Activated naive CD4-positive, alpha-beta T cell treated with anti-CD3 and anti-CD28 coated beads, Interleukin-2, amount 10 ng/mL, durations not matched to agents 7 days and 5 days (primary cell): ENCODE measurements at regions not wholly inside any gene's neighbourhood (a gene's known extent, or its start where the extent isn't known, plus 50 kb on each side); places are given as distances from the start of the nearest gene placed in this dataset.
"Not testable (repeated sequence)": the region's sequence is repeated elsewhere in the genome, so short reads cannot be mapped to it uniquely, and the experiment has no call there.

Experiments
- CTCF ChIA-PET: fragments of 350-600 bp; sonication (Branson Sonifier 250); formaldehyde crosslinking; loops from one replicate; lab custom pipeline; 2021; ENCODE audit warnings: antibody characterized with exemption; lab: Charles Lee
- DNase-seq: peaks from one replicate; pipeline ENCODE4 v3.0.0-alpha.2; 2020
- H3K27ac Mint-ChIP-seq: one replicate; pipeline ENCODE4 v1.8.0; 2021; ENCODE audit warnings: mild to moderate bottlenecking, moderate library complexity, mixed read lengths
- H3K27me3 Mint-ChIP-seq: one replicate; pipeline ENCODE4 v1.8.0; 2021; ENCODE audit warnings: mild to moderate bottlenecking, mixed read lengths
- H3K36me3 Mint-ChIP-seq: one replicate; pipeline ENCODE4 v1.8.0; 2021; ENCODE audit warnings: mixed read lengths
- H3K4me1 Mint-ChIP-seq: one replicate; pipeline ENCODE4 v1.8.0; 2021; ENCODE audit warnings: mixed read lengths
- H3K4me3 Mint-ChIP-seq: one replicate; pipeline ENCODE4 v1.8.0; 2021; ENCODE audit warnings: mild to moderate bottlenecking, moderate library complexity, mixed read lengths
- H3K9me3 Mint-ChIP-seq: one replicate; pipeline ENCODE4 v1.8.0; 2021; ENCODE audit warnings: mixed read lengths

DNA sequence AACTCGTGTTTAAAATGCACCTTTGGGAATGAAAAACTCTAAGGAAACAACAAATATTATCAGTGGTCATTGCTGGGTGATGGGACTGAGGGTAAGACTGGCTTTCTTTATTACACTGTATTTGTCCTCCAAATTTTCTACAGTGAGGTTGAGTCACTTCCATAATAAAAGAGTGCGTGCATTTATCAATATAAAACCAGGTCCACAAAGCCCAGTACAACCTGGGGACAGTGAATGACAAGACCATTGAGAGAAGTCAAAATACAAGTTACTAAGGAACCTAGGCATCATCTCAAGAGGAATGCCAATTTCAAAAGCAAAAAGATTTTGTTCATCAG lies 76.4 kb downstream of the MAGED4 start:
- DNase-seq, result no peak
- H3K27ac Mint-ChIP-seq, result peak overlapping the region; percentile 97
- CTCF ChIA-PET, result interaction anchor here (1.1 kb wide), 1 partner anchor 659 kb away, joined by 3 read pairs; no protein-coding TSS in a partner anchor
- H3K4me3 Mint-ChIP-seq, result peak overlapping the region; percentile 90
- H3K36me3 Mint-ChIP-seq, result no peaks in the 10 kb centered on the region
- H3K9me3 Mint-ChIP-seq, result no peaks in the 10 kb centered on the region
- no peaks in the 10 kb centered on the region for H3K27me3 Mint-ChIP-seq
- H3K4me1 Mint-ChIP-seq, result peaks cover 18% of the 10 kb centered on the region

DNA sequence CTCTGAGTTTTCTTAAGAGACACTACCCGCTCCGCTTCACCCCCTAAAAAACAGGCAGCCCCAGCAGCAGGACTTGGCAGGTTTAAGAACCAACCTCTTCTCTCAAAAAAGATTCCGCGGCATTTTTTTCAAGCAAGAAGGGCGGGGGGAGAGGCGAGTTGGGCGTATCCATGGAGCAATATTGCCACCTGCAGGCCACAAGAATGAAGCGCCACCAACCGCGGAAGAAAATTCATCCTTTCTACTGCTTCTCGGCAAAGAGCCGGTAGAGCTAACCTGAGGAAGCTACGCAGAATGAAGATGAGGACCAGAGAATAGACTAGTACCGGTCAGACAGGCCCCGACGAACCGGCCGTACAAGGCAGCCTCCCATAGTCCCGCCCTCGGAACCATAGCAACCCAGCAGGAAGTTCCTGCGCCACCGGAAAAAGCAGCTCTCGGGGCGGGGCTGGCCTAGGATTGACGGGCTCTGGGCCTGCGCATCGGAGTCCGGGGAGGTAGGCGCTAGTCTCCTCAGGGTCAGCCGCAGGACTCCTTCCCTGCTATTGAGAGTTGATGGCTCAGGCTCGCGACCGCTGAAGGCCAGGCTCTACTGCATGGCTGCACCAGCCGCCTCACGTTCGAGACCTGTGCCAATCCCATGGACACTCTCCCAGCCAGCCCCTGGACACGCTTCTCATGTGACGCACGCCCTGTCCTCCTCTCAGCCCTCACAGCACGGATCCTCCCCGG lies 76.9 kb downstream of the MAGED4 start:
- Mint-ChIP-seq H3K4me1 (peaks cover 18% of the 10 kb centered on the region), H3K27ac (peak overlapping the region; percentile 97), H3K36me3 (no peaks in the 10 kb centered on the region), H3K4me3 (peak overlapping the region; percentile 90), H3K27me3 (no peaks in the 10 kb centered on the region), H3K9me3 (no peaks in the 10 kb centered on the region)
- CTCF ChIA-PET, result interaction anchor here (1.1 to 1.5 kb wide), 2 partner anchors 620 to 658 kb away, joined by 3 to 5 read pairs; no protein-coding TSS in a partner anchor
- DNase-seq, result peak; percentile 90

DNA sequence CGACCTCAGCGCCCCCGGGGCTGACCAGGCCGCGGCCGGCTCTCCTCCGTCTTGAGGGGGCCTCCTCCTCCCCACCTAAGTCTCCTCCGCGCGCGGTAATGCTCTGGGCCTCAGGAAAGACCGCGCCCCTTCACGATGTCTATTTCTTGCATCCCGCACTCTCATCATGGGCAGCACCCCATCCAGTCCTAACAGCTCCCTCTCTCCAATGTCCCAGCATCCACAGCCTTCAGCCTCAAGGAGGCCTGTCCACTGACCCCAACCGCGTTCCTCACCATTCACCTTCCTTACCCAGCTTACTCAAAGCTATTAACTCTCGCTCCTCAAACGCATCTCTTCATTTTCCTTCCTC lies 77.5 kb downstream of the MAGED4 start:
- Mint-ChIP-seq H3K27me3 (no peaks in the 10 kb centered on the region), H3K4me1 (peaks cover 18% of the 10 kb centered on the region), H3K27ac (peak overlapping the region; percentile 97), H3K36me3 (no peaks in the 10 kb centered on the region), H3K9me3 (no peaks in the 10 kb centered on the region), H3K4me3 (peak overlapping the region; percentile 90)
- DNase-seq, result no peak
- CTCF ChIA-PET, result interaction anchor here (1.1 to 1.5 kb wide), 2 partner anchors 621 to 658 kb away, joined by 3 to 5 read pairs; no protein-coding TSS in a partner anchor

DNA sequence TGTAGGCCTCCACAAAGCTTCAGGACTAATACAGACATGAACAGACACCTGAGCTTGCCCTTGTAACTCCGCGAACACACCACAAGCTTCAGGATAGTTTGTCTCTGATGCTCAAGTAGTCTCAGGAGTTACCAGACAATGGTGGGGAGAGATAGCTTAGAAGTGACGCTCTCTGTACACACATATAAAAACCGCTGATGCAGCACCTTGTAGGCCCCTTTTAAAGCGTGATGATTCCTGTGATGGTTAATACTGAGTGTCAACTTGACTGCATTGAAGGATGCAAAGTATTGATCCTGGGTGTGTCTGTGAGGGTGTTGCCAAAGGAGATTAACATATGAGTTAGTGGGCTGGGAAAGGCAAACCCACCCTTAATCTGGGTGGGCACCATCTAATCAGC lies 78.7 kb downstream of the MAGED4 start:
- H3K4me3 Mint-ChIP-seq, result no peak overlapping the region
- H3K9me3 Mint-ChIP-seq, result no peaks in the 10 kb centered on the region
- CTCF ChIA-PET, result no interaction called here
- H3K27me3 Mint-ChIP-seq, result no peaks in the 10 kb centered on the region
- peaks cover 18% of the 10 kb centered on the region for H3K4me1 Mint-ChIP-seq
- DNase-seq, result no peak
- no peak overlapping the region for H3K27ac Mint-ChIP-seq
- no peaks in the 10 kb centered on the region for H3K36me3 Mint-ChIP-seq

DNA sequence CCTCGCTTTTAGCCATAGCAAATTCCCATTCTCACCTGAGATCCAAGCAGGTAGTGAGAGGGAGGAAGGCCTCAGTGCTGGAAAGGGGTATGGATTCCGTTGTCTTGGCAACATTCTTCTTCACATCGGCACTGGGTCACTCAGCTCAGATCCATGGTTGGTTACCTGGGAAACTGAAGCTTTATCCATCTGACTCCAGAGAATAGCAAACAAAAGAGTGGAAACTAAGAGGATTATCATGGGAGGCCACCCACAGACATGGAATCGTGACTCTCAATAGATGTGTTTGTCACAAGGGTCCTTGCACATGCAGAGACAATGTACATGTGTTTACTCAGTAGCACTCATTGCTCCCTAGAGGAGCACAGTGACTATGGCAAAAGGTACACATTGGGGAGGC lies 81.0 kb downstream of the MAGED4 start:
- Mint-ChIP-seq H3K36me3 (no peaks in the 10 kb centered on the region), H3K27me3 (no peaks in the 10 kb centered on the region), H3K4me1 (peaks cover 15% of the 10 kb centered on the region), H3K9me3 (no peaks in the 10 kb centered on the region), H3K27ac (no peak overlapping the region), H3K4me3 (no peak overlapping the region)
- DNase-seq, result no peak
- CTCF ChIA-PET, result no interaction called here

DNA sequence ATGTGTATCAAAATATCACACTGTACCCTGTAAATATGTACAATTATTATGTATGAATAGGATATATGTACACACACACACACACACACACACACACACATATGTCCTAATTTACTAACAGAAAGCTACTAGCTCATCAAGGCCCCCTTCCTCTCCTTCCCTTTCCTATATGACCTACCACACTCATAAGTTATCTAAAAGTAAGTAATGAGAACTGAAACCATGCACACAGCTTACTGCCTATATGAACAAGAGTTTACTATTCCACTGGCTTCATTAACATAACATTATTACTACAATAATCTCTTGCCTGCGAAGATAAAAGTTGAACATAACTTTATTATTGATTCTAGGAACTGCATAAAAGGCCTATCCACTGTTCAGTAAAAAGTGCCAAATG lies 83.8 kb downstream of the MAGED4 start:
- H3K36me3 Mint-ChIP-seq, DNase-seq: not testable (repeated sequence)

DNA sequence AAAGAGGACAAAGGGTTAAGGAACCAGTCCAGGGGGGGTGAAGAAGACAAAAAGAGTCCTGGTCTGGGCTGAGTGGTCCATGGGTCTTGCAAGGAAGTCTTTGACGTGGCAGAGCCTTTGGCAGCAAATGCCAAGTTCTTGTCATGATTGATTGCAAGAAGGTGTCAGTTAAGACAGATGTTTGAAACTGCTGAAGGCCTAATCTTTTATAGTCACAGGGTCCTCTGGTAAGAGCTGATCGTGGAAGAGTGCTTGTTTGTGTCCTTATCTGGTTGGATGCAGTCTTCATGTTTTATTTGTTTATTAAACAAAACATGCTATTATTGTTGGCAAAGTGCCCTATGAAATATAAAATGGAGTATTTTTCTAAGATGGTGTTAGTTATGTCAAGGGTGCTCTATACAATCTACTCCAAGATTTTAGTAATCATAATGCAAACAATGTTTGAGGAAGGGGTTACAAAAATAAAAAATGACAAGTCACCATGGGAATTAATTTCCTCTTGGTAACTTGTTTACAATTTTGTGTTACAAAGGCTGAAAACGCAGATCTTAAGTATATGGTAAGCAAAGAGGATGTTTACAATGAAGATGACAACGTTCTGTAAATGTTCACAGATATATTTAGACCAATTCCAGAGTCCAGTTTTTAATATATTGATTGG lies 85.9 kb downstream of the MAGED4 start:
- CTCF ChIA-PET, result no interaction called here
- no peaks in the 10 kb centered on the region for H3K9me3 Mint-ChIP-seq
- no peak overlapping the region for H3K27ac Mint-ChIP-seq
- no peaks in the 10 kb centered on the region for H3K36me3 Mint-ChIP-seq
- no peaks in the 10 kb centered on the region for H3K27me3 Mint-ChIP-seq
- H3K4me3 Mint-ChIP-seq, result no peak overlapping the region
- DNase-seq, result no peak
- no peaks in the 10 kb centered on the region for H3K4me1 Mint-ChIP-seq

More for the DNA sequence above, 83.8 kb downstream of the MAGED4 start:
- H3K27me3 Mint-ChIP-seq, H3K4me1 Mint-ChIP-seq, H3K9me3 Mint-ChIP-seq, H3K27ac Mint-ChIP-seq, CTCF ChIA-PET, H3K4me3 Mint-ChIP-seq: not testable (repeated sequence)

DNA sequence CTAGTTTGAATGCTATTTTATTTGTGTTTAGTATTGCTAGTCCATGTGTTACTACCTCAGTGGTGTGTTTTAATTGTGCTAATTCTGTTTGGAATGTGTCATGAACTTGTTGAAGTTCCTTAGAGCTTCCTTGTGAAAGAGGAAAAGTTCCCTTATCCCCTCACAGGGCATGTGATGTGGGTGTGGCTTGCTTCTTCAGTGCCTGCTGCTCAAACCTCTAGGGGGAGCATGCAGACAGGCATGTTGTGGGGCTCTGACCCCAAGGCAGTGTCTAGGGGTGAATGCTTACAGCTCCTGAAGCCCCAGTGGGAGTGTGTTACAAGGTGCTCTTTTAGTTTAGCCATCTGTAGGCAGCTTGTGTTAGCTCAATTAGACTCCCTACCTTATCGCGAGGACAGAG lies 86.5 kb downstream of the MAGED4 start:
- H3K27ac Mint-ChIP-seq, result no peak overlapping the region
- no peaks in the 10 kb centered on the region for H3K9me3 Mint-ChIP-seq
- no peak overlapping the region for H3K4me3 Mint-ChIP-seq
- H3K36me3 Mint-ChIP-seq, result no peaks in the 10 kb centered on the region
- no peaks in the 10 kb centered on the region for H3K4me1 Mint-ChIP-seq
- CTCF ChIA-PET, result no interaction called here
- no peak for DNase-seq
- H3K27me3 Mint-ChIP-seq, result no peaks in the 10 kb centered on the region

DNA sequence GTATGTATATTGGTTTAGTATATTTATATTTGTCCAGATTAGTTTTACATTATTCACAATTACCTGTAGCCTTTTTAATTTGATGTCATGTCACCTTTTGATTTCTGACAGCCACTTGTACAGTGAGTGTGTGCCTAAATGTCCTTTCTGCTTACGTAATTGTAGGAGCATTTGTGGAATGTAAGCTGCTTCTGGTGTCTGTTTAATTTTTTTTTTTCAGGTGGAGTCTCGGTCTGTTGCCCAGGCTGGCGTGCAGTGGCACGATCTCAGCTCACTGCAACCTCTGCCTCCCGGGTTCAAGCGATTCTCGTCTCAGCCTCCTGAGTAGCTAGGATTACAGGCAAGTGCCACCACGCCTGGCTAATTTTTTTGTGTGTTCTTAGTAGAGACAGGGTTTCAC lies 91.2 kb upstream of the XAGE2 start:
- DNase-seq, result no peak
- Mint-ChIP-seq H3K36me3 (no peaks in the 10 kb centered on the region), H3K27me3 (no peaks in the 10 kb centered on the region), H3K9me3 (no peaks in the 10 kb centered on the region), H3K4me1 (no peaks in the 10 kb centered on the region), H3K4me3 (no peak overlapping the region), H3K27ac (no peak overlapping the region)
- CTCF ChIA-PET, result interaction anchor here (0.7 kb wide), 1 partner anchor 40 kb away, joined by 3 read pairs; no protein-coding TSS in a partner anchor

DNA sequence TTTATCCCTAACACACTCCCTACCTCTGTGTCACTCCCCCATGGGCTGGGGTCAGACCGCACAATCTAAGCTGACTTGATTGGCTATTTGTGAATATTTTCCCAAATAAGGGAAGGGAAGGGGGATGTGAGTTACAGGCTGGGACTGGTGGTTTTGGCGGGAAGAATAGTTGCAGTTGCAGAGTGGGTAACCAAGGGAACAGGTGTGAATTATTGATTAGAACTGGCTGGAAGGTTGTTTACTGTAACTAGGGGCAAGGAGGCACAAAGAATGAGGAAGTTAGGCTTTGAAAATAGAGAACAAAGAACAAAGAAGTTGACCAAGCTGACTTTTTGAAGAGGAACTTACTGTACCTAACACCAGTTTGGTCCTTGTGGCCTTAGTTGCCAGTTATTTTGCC lies 88.0 kb upstream of the XAGE2 start:
- no peaks in the 10 kb centered on the region for H3K36me3 Mint-ChIP-seq
- CTCF ChIA-PET, result no interaction called here
- H3K9me3 Mint-ChIP-seq, result no peaks in the 10 kb centered on the region
- no peak overlapping the region for H3K27ac Mint-ChIP-seq
- H3K4me3 Mint-ChIP-seq, result no peak overlapping the region
- H3K4me1 Mint-ChIP-seq, result no peaks in the 10 kb centered on the region
- no peak for DNase-seq
- no peaks in the 10 kb centered on the region for H3K27me3 Mint-ChIP-seq

DNA sequence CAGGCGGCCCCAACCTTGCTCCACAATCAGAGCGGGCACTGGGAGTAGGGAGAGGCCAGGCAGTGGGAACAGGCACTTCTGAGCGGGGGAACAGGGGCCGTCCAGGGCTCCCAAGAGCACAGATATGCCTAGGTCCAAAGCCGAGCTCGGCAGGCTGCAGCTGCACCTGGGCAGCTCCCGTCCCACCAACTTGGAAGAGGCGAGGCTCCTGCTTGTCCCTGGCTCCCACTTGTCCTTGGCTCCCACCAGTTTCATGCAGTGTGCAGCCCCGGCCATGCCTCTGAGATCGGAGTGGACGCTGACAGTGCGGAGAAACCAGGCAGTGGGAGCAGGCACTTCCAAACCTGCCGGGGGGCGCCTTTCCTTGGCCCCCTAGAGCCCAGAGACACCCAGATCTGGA lies 84.0 kb upstream of the XAGE2 start:
- no peaks in the 10 kb centered on the region for H3K4me1 Mint-ChIP-seq

DNA sequence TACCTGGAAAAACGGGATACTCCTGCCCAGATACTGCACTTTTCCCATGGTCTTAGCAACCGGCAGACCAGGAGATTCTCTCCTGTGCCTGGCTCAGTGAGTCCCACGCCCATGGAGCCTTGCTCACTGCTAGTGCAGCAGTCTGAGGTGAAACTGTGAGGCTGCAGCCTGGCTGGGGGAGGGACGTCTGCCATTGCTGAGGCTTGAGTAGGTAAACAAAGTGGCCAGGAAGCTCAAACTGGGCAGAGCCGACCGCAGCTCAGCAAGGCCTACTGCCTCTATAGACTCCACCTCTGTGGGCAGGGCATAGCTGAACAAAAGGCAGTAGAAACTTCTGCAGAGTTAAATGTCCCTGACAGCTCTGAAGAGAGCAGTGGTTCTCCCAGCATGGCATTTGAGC lies 69.9 kb upstream of the XAGE2 start:
- H3K36me3 Mint-ChIP-seq, H3K27me3 Mint-ChIP-seq, CTCF ChIA-PET, DNase-seq, H3K27ac Mint-ChIP-seq, H3K9me3 Mint-ChIP-seq, H3K4me3 Mint-ChIP-seq, H3K4me1 Mint-ChIP-seq: not testable (repeated sequence)

More for the DNA sequence above, 84.0 kb upstream of the XAGE2 start:
- no peak overlapping the region for H3K4me3 Mint-ChIP-seq
- no peaks in the 10 kb centered on the region for H3K9me3 Mint-ChIP-seq
- H3K27ac Mint-ChIP-seq, result no peak overlapping the region
- CTCF ChIA-PET, result no interaction called here
- H3K27me3 Mint-ChIP-seq, result no peaks in the 10 kb centered on the region
- no peaks in the 10 kb centered on the region for H3K36me3 Mint-ChIP-seq
- no peak for DNase-seq

DNA sequence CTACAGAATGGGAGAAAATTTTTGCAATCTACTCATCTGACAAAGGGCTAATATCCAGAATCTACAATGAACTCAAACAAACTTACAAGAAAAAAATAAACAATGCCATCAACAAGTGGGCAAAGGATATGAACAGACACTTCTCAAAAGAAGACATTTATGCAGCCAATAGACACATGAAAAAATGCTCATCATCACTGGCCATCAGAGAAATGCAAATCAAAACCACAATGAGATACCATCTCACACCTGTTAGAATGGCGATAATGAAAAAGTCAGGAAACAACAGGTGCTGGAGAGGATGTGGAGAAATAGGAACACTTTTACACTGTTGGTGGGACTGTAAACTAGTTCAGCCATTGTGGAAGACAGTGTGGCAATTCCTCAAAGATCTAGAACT lies 60.3 kb upstream of the XAGE2 start:
- H3K36me3 Mint-ChIP-seq, CTCF ChIA-PET, H3K27ac Mint-ChIP-seq, H3K4me3 Mint-ChIP-seq, H3K9me3 Mint-ChIP-seq, H3K4me1 Mint-ChIP-seq, DNase-seq, H3K27me3 Mint-ChIP-seq: not testable (repeated sequence)
